C4-2B (cell line): ENCODE measurements at regions not wholly inside any gene's neighbourhood (a gene's known extent, or its start where the extent isn't known, plus 50 kb on each side); places are given as distances from the start of the nearest gene placed in this dataset.
A peak's percentile ranks its signal among the peaks of the same experiment; 100 is the strongest.

ENCODE experiments used
- H3K27ac ChIP-seq: fragments of 450-650 bp; 2 replicates; pipeline ENCODE4 v1.5.1; 2017
- CTCF ChIP-seq: fragments of 450-650 bp; conservative IDR thresholded peaks from 2 replicates; pipeline ENCODE4 v1.5.1; 2017; ENCODE audit warnings: mild to moderate bottlenecking
- ZFX ChIP-seq: fragments of 450-650 bp; IDR thresholded peaks from 2 replicates; pipeline ENCODE4 v1.6.1; 2017

DNA sequence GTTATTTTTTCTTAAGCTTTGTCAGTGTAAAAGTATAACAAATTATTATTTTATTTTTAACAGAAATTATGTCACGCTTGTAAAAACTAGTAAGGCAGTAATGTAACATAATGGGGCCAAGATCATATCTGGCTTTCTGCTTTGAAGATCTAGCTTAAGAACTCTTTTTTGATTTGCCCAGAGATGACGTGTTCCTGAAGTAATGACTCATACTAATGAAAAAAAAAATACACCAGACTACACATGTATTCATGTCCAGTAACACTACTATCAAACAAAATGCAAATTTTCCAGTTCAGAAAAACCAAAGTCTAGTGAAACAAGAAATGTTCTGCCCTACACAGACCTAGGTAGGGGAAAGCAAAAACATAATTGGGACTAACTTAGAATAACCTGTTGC is 432.2 kb upstream of the ATXN7L3B start:
- H3K27ac ChIP-seq = no peak overlapping the region

DNA sequence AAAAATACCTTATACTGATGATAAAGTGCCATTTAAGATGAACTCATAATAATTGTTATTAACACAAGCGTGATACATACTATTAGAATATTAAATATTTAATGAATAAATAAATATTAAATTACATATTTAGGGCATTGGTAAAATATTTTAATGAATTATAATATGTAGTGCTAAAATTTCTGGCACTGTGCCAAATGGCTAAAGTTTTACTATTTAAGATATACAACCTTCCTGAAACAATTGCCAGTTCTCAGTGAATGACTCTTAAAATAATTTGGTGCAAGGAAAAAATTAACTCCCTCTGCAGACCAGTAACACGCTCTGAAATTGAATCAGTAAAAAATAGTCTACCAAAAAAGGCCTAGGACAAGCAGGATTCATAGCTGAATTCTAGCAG is 428.9 kb upstream of the ATXN7L3B start:
- no peak overlapping the region for H3K27ac ChIP-seq
- TF ChIP-seq ZFX = no peak
- no peak for TF ChIP-seq CTCF

More for the DNA sequence above, 432.2 kb upstream of the ATXN7L3B start:
- TF ChIP-seq ZFX (no peak), CTCF (no peak)

DNA sequence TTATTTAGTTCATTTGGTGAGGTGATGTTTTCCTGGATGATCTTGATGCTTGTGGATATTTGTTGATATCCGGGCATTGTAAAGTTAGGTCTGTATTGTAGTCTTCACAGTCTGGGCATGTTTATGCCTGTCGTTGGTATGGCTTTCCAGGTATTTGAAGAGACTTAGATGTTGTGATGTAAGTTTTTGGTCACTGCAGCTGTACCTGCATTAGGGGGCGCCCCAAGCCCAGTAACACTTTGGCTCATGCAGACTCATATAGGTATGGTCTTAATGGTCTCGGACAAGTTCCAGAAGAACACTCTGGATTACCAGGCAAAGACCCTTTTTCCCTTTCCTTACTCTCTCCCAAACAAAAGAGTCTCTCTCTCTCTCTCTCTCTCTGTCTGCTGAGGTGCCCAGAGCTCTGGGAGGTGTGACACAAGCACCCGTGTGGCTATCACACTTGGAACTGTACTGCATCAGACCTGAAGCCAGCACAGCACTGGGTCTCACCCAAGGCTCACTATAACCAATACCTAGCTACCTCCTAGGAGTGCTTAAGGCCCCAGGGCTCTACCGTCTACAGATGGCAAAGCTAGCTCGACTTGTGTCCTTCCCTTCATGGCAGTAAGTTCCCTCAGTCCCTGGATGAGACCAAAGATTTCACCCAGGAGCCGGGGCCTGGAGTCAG is 425.8 kb upstream of the ATXN7L3B start:
- TF ChIP-seq ZFX (no peak), CTCF (peak; percentile 62)
- H3K27ac ChIP-seq = no peak overlapping the region

DNA sequence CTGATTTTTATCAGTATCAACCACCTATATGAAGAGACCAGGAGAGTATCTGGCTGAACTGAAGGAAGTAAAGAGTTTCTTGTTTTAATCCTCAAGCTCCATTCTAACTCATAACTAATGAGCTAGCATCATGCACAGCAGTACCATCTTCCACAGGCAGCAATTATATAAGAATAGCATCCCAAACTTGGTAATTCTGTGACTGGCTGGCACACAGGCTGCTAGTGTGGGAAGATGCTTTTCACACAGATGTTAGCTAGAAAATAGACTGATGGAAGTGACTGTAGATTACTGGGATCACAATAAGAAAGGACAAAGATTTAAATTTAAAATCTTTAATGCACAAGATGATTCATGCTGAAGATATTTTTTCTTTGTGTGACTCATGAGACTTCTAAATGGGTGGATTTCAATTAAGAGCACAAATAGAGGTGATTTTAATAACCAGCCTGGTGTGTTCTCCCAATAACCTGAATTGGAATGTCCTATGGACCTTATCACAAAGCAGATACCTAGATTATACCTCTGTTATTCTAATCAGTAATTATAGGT is 417.7 kb upstream of the ATXN7L3B start:
- no peak overlapping the region for H3K27ac ChIP-seq
- TF ChIP-seq CTCF = no peak
- no peak for TF ChIP-seq ZFX

GRCh38 chr12:74120644-74121043 is 417.0 kb upstream of the ATXN7L3B start:
- TF ChIP-seq ZFX (no peak), CTCF (no peak)
- H3K27ac ChIP-seq = no peak overlapping the region

DNA sequence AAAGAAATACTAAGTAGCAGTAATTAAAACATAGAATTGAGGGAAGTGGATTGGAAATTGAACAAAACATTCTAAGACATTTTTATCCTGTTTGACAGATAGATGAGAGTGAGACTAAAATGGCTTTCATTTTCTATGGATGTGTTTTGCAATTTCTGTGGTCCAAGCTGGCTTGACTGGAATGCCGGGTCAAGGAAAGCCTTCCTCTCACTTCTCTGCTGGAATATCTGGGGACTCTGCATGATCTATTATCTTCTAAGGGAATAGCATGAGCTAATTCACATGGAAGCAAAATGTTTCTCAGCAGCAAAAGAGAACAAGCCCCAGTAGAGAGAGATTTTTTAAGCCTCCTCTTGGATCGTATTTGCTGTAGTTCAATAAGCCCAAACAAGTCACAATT is 407.9 kb upstream of the ATXN7L3B start:
- TF ChIP-seq CTCF (no peak), ZFX (no peak)
- no peak overlapping the region for H3K27ac ChIP-seq

- TF ChIP-seq ZFX = no peak
- no peak for TF ChIP-seq CTCF
- H3K27ac ChIP-seq = no peak overlapping the region
These were observed 393.2 kb upstream of the ATXN7L3B start for GRCh38 chr12:74144396-74144795.
